BLaER1 (cell line): ENCODE measurements at regions not wholly inside any gene's neighbourhood (a gene's known extent, or its start where the extent isn't known, plus 50 kb on each side); places are given as distances from the start of the nearest gene placed in this dataset.

Source experiments
- H3K27ac ChIP-seq: shearing (Covaris generic); formaldehyde crosslinking; 2 replicates; pipeline ENCODE4 v1.8.1; 2022
- H3K27me3 ChIP-seq: shearing (Covaris generic); formaldehyde crosslinking; 2 replicates; pipeline ENCODE4 v1.8.1; 2022
- H3K36me3 ChIP-seq: shearing (Covaris generic); formaldehyde crosslinking; 2 replicates; pipeline ENCODE4 v1.8.1; 2022
- H3K4me1 ChIP-seq: shearing (Covaris generic); formaldehyde crosslinking; 2 replicates; pipeline ENCODE4 v1.8.1; 2022
- H3K4me2 ChIP-seq: shearing (Covaris generic); formaldehyde crosslinking; 2 replicates; pipeline ENCODE4 v1.8.1; 2022
- H3K4me3 ChIP-seq: shearing (Covaris generic); formaldehyde crosslinking; 2 replicates; pipeline ENCODE4 v1.8.1; 2022
- H3K9ac ChIP-seq: shearing (Covaris generic); formaldehyde crosslinking; 2 replicates; pipeline ENCODE4 v1.8.1; 2022
- H3K9me3 ChIP-seq: shearing (Covaris generic); formaldehyde crosslinking; 2 replicates; pipeline ENCODE4 v1.8.1; 2022
- H4K20me1 ChIP-seq: shearing (Covaris generic); formaldehyde crosslinking; 2 replicates; pipeline ENCODE4 v1.8.1; 2022
- Cebpa-rat ChIP-seq: shearing (Covaris generic); IDR thresholded peaks from 2 replicates; pipeline ENCODE4 v1.8.1; 2022

- Histone ChIP-seq H4K20me1 (no peaks in the 10 kb centered on the region), H3K27me3 (no peaks in the 10 kb centered on the region), H3K4me3 (no peak overlapping the region), H3K4me2 (no peak overlapping the region), H3K9ac (no peak overlapping the region), H3K36me3 (no peaks in the 10 kb centered on the region), H3K4me1 (peaks cover 68% of the 10 kb centered on the region), H3K27ac (no peak overlapping the region), H3K9me3 (no peaks in the 10 kb centered on the region)
- TF ChIP-seq Cebpa-rat: no peak
Observed at GRCh38 chr13:31894931-31895330, 136.6 kb upstream of the FRY start.

- no peaks in the 10 kb centered on the region for H3K27me3 ChIP-seq
- H3K9ac ChIP-seq: no peak overlapping the region
- peaks cover 73% of the 10 kb centered on the region for H3K4me1 ChIP-seq
- no peak for TF ChIP-seq Cebpa-rat
- H3K36me3 ChIP-seq: no peaks in the 10 kb centered on the region
- no peaks in the 10 kb centered on the region for H4K20me1 ChIP-seq
- no peak overlapping the region for H3K27ac ChIP-seq
- peak overlapping the region; percentile 90 for H3K4me2 ChIP-seq
- no peak overlapping the region for H3K4me3 ChIP-seq
- peaks cover 5% of the 10 kb centered on the region; the same call in 1 of the 2 replicates for H3K9me3 ChIP-seq
Observed at GRCh38 chr13:31895691-31896090, 135.9 kb upstream of the FRY start.

DNA sequence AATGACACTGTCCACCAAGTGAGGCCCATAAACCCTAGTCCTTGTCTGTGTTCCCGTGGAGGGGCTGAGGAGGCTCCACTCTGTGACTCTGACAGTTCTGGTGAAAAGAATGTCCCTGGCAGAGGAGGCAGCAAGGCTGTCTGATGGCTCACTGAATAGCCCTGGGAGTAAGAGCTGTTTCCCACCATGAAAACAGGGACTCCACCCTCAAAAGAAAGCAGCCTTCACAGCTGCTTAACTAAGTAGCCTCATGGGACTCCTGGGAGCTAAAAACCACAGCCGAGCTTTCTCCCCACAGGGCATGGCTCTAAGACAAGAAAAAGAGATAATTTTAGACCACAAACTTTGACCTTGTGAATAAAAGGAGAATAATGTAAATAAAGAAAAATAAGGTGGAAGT is 135.1 kb upstream of the FRY start:
- Histone ChIP-seq H3K9ac (0 out of 2 replicates have a peak overlapping the region, but pooled peaks have one; percentile 21), H3K4me3 (no peak overlapping the region), H3K4me1 (peaks cover 65% of the 10 kb centered on the region), H4K20me1 (no peaks in the 10 kb centered on the region), H3K4me2 (peak overlapping the region; percentile 90), H3K9me3 (peaks cover 10% of the 10 kb centered on the region; the same call in 1 of the 2 replicates), H3K27ac (no peak overlapping the region), H3K27me3 (no peaks in the 10 kb centered on the region), H3K36me3 (no peaks in the 10 kb centered on the region)
- no peak for TF ChIP-seq Cebpa-rat

GRCh38 chr13:31898378-31899071 is 133.0 kb upstream of the FRY start:
- peak overlapping the region; percentile 80 for H3K27ac ChIP-seq
- peak overlapping the region; percentile 90 for H3K4me2 ChIP-seq
- TF ChIP-seq Cebpa-rat: no peak
- H3K36me3 ChIP-seq: no peaks in the 10 kb centered on the region
- peaks cover 10% of the 10 kb centered on the region; the same call in 1 of the 2 replicates for H3K9me3 ChIP-seq
- no peaks in the 10 kb centered on the region for H4K20me1 ChIP-seq
- peaks cover 78% of the 10 kb centered on the region for H3K4me1 ChIP-seq
- H3K4me3 ChIP-seq: peak overlapping the region; percentile 32; the same call in 1 of the 2 replicates
- H3K9ac ChIP-seq: peak overlapping the region; percentile 67
- no peaks in the 10 kb centered on the region for H3K27me3 ChIP-seq

DNA sequence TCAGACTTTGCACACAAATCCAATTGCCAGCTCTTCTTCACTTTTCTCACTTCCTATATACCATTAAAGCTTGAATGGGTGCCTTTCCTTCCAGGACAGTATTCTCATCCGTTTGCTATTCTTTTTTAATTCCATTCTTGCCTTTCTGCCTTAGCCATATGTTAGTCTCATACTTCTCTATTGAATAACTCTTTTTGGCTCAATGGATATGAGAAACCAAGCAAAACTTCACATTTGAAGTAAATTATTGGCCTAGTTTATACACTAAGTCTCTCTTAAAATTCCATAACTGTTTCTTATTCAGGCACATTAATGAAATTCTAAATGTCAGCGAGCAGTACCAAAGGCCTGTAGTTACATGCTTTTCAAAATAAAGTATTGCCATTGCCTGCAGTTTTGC is 129.6 kb upstream of the FRY start:
- Histone ChIP-seq H3K27ac (no peak overlapping the region), H3K4me1 (peaks cover 70% of the 10 kb centered on the region), H3K36me3 (no peaks in the 10 kb centered on the region), H3K9me3 (peaks cover 10% of the 10 kb centered on the region; the same call in 1 of the 2 replicates), H3K27me3 (no peaks in the 10 kb centered on the region), H3K9ac (no peak overlapping the region), H4K20me1 (no peaks in the 10 kb centered on the region), H3K4me2 (0 out of 2 replicates have a peak overlapping the region, but pooled peaks have one; percentile 69), H3K4me3 (no peak overlapping the region)
- no peak for TF ChIP-seq Cebpa-rat

- Histone ChIP-seq H3K4me1 (peaks cover 57% of the 10 kb centered on the region), H3K9me3 (peaks cover 10% of the 10 kb centered on the region; the same call in 1 of the 2 replicates), H3K27me3 (no peaks in the 10 kb centered on the region), H4K20me1 (no peaks in the 10 kb centered on the region), H3K4me2 (peak overlapping the region; percentile 69), H3K36me3 (no peaks in the 10 kb centered on the region), H3K27ac (peak overlapping the region; percentile 31; the same call in 1 of the 2 replicates), H3K9ac (peak overlapping the region; percentile 32; the same call in 1 of the 2 replicates), H3K4me3 (no peak overlapping the region)
- no peak for TF ChIP-seq Cebpa-rat
Observed at GRCh38 chr13:31903111-31903815, 128.3 kb upstream of the FRY start.

DNA sequence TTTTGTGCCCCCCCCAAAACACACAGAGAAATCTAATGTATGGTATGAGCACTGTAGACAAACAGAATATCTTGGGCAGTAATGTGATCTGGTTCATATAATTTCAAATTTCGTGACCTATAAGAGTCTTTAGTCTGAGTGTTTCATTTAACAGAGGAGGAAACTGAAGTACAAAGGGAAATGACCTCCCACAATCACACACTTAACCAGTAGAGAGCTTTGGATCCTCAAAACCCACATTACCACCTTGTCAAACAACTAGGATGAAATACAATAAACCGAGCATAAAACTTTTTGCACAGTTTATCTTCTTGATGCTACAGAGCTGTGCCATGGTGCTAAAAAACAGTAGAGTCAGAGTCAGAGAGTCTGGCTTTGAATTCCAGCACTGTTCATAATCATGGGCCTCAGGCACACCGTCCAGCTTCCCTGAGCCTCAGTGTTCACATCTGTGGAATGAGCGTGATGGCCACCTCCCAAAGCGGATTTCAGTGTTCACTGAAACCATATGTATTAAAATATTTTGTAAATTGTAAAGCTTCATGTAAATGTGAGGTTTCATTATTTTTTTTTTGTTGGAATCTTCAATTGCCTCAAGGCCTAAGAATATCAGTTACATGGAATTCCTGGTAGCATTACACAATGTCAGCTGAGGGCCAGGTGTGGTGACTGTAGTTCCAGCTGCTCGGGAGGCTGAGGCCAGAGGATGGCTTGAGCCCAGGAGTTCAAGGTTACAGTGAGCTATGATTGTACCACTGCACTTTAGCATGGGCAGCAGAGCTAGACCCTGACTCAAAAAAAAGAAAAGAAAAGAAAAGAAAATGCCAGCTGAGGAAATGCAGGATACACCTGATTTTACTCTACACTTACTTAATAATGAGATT is 126.4 kb upstream of the FRY start:
- Histone ChIP-seq H3K9me3 (peaks cover 10% of the 10 kb centered on the region; the same call in 1 of the 2 replicates), H4K20me1 (no peaks in the 10 kb centered on the region), H3K27me3 (no peaks in the 10 kb centered on the region), H3K36me3 (no peaks in the 10 kb centered on the region), H3K4me3 (no peak overlapping the region), H3K4me1 (peaks cover 51% of the 10 kb centered on the region), H3K4me2 (no peak overlapping the region), H3K9ac (no peak overlapping the region), H3K27ac (no peak overlapping the region)
- no peak for TF ChIP-seq Cebpa-rat

DNA sequence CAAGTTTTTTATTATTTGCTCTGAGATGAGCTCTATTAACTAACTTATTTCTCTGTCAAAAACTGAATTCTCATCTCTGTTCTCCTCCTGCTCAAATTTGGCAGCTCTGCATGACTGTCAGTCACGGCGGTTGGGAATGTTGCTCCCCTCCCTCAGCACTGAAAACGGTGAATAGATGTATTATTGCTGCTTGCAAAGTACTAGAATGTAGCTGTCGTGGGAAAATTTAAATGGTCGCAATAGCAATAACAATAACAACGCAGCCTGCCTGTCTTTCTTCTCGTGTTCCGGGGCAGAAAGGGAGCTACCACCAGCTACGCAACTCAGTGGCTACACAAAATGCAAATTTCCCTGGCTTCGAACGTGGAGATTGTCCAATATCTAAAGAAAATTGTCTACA is 125.6 kb upstream of the FRY start:
- Histone ChIP-seq H3K9ac (no peak overlapping the region), H3K9me3 (peaks cover 2% of the 10 kb centered on the region; the same call in 1 of the 2 replicates)

DNA sequence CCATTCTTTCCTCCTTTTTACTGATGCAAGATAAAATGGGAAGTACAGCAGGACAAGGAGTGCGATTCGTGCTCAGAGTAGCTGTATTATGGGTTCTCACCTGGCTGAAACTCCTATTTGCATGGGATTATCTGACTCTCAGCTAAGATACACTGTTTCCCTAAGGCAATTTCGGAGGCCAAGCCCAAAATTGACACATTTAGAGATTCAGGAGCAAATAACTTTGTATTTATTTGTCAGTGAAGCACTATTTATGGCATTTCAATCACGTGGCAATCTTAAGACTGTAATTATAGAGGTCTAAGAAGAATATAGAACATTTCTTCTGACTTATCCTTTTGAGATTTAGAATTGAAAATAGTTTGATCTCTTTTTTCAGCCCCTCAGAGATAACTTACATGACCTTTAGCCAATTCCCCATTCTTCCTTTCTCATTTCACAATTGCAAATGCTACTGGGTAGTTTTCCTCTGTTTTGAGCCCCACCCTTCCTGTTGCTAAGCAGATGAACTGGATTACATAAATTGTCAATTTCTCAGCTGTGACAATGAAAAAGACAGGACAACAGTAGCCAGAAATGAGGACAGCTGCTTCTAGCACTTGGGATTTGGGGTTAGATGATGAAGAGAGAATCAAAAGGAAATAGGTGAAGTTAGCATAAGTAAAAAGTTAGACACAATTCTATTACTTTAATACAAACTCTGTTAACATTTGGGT is 122.7 kb upstream of the FRY start:
- no peaks in the 10 kb centered on the region for H3K9me3 ChIP-seq
- no peaks in the 10 kb centered on the region for H3K27me3 ChIP-seq
- no peaks in the 10 kb centered on the region for H3K36me3 ChIP-seq
- no peak overlapping the region for H3K4me3 ChIP-seq
- no peak overlapping the region for H3K4me2 ChIP-seq
- no peak for TF ChIP-seq Cebpa-rat
- no peak overlapping the region for H3K27ac ChIP-seq
- no peaks in the 10 kb centered on the region for H4K20me1 ChIP-seq
- peaks cover 64% of the 10 kb centered on the region for H3K4me1 ChIP-seq
- no peak overlapping the region for H3K9ac ChIP-seq

More for the DNA sequence above, 125.6 kb upstream of the FRY start:
- peaks cover 56% of the 10 kb centered on the region for H3K4me1 ChIP-seq
- H3K4me3 ChIP-seq: no peak overlapping the region
- H3K27ac ChIP-seq: no peak overlapping the region
- H4K20me1 ChIP-seq: no peaks in the 10 kb centered on the region
- no peak for TF ChIP-seq Cebpa-rat
- H3K4me2 ChIP-seq: no peak overlapping the region
- H3K36me3 ChIP-seq: no peaks in the 10 kb centered on the region
- H3K27me3 ChIP-seq: no peaks in the 10 kb centered on the region
